IPS-20b (cell line): ENCODE measurements at regions not wholly inside any gene's neighbourhood (a gene's known extent, or its start where the extent isn't known, plus 50 kb on each side); places are given as distances from the start of the nearest gene placed in this dataset.

ENCODE experiments used
- H3K27ac ChIP-seq: one replicate; pipeline ENCODE4 v1.5.1; 2013; ENCODE audit warnings: low read length
- H3K27me3 ChIP-seq: 2 replicates; pipeline ENCODE4 v1.6.1; 2013; ENCODE audit warnings: mild to moderate bottlenecking, low read length, inconsistent platforms; ENCODE audit not compliant: insufficient read depth
- H3K36me3 ChIP-seq: 2 replicates; pipeline ENCODE4 v1.6.1; 2013; ENCODE audit warnings: low read depth, mild to moderate bottlenecking, inconsistent platforms, low read length, moderate library complexity; ENCODE audit not compliant: insufficient read depth
- H3K4me1 ChIP-seq: 2 replicates; pipeline ENCODE4 v1.6.1; 2013; ENCODE audit warnings: mild to moderate bottlenecking, control low read depth, inconsistent platforms, low read length, moderate library complexity; ENCODE audit not compliant: insufficient read depth
- H3K4me3 ChIP-seq: 2 replicates; pipeline ENCODE4 v1.5.1; 2013; ENCODE audit warnings: mild to moderate bottlenecking, low read length, inconsistent platforms
- H3K9ac ChIP-seq: 2 replicates; pipeline ENCODE4 v1.6.1; 2013; ENCODE audit warnings: low read depth, mild to moderate bottlenecking, inconsistent platforms, low read length, moderate library complexity
- H3K9me3 ChIP-seq: 2 replicates; pipeline ENCODE4 v1.6.1; 2013; ENCODE audit warnings: mild to moderate bottlenecking, low read depth, low read length, inconsistent platforms; ENCODE audit not compliant: insufficient read depth

GRCh38 chr13:44118881-44119280, 239.2 kb downstream of the LACC1 start:
- Histone ChIP-seq H3K4me3 (no peak overlapping the region), H3K9ac (no peak overlapping the region), H3K4me1 (no peaks in the 10 kb centered on the region; the same call in 1 of the 2 replicates), H3K36me3 (no peaks in the 10 kb centered on the region), H3K27ac (no peak overlapping the region), H3K27me3 (no peaks in the 10 kb centered on the region), H3K9me3 (peaks cover 11% of the 10 kb centered on the region; the same call in 1 of the 2 replicates)

- Histone ChIP-seq H3K4me3 (no peak overlapping the region), H3K9me3 (peaks cover 18% of the 10 kb centered on the region; the same call in 1 of the 2 replicates), H3K4me1 (no peaks in the 10 kb centered on the region; the same call in 1 of the 2 replicates), H3K36me3 (no peaks in the 10 kb centered on the region), H3K9ac (no peak overlapping the region), H3K27ac (no peak overlapping the region), H3K27me3 (no peaks in the 10 kb centered on the region)
These were observed 240.3 kb downstream of the LACC1 start for GRCh38 chr13:44120043-44120442.

GRCh38 chr13:44120849-44121755, 241.4 kb downstream of the LACC1 start:
- H3K4me3 ChIP-seq: no peak overlapping the region

GRCh38 chr13:44124352-44124751, 244.6 kb downstream of the LACC1 start:
- no peak overlapping the region for H3K9ac ChIP-seq
- H3K27me3 ChIP-seq: no peaks in the 10 kb centered on the region
- H3K27ac ChIP-seq: no peak overlapping the region
- no peak overlapping the region for H3K4me3 ChIP-seq
- peaks cover 18% of the 10 kb centered on the region; the same call in 1 of the 2 replicates for H3K9me3 ChIP-seq
- no peaks in the 10 kb centered on the region for H3K4me1 ChIP-seq
- H3K36me3 ChIP-seq: no peaks in the 10 kb centered on the region

More at GRCh38 chr13:44120849-44121755, 241.4 kb downstream of the LACC1 start:
- Histone ChIP-seq H3K9ac (no peak overlapping the region), H3K4me1 (no peaks in the 10 kb centered on the region; the same call in 1 of the 2 replicates), H3K9me3 (peaks cover 18% of the 10 kb centered on the region; the same call in 1 of the 2 replicates), H3K27ac (no peak overlapping the region), H3K27me3 (no peaks in the 10 kb centered on the region), H3K36me3 (no peaks in the 10 kb centered on the region)

- Histone ChIP-seq H3K4me3 (no peak overlapping the region), H3K36me3 (no peaks in the 10 kb centered on the region), H3K4me1 (no peaks in the 10 kb centered on the region), H3K27me3 (no peaks in the 10 kb centered on the region), H3K9ac (no peak overlapping the region), H3K27ac (no peak overlapping the region), H3K9me3 (peaks cover 18% of the 10 kb centered on the region; the same call in 1 of the 2 replicates)
These were observed 246.3 kb downstream of the LACC1 start for GRCh38 chr13:44125943-44126469.

GRCh38 chr13:44128552-44129001, 245.0 kb upstream of the SERP2 start:
- H3K27me3 ChIP-seq: no peaks in the 10 kb centered on the region

GRCh38 chr13:44129418-44129817, 244.2 kb upstream of the SERP2 start:
- H3K27me3 ChIP-seq: no peaks in the 10 kb centered on the region
- no peak overlapping the region for H3K9ac ChIP-seq
- H3K36me3 ChIP-seq: no peaks in the 10 kb centered on the region
- no peak overlapping the region for H3K4me3 ChIP-seq
- no peak overlapping the region for H3K27ac ChIP-seq
- H3K9me3 ChIP-seq: peaks cover under 1% of the 10 kb centered on the region; the same call in 1 of the 2 replicates
- H3K4me1 ChIP-seq: no peaks in the 10 kb centered on the region

More at GRCh38 chr13:44128552-44129001, 245.0 kb upstream of the SERP2 start:
- no peak overlapping the region for H3K4me3 ChIP-seq
- H3K27ac ChIP-seq: no peak overlapping the region
- H3K36me3 ChIP-seq: no peaks in the 10 kb centered on the region
- H3K9me3 ChIP-seq: peaks cover 9% of the 10 kb centered on the region; the same call in 1 of the 2 replicates
- H3K9ac ChIP-seq: no peak overlapping the region
- H3K4me1 ChIP-seq: no peaks in the 10 kb centered on the region

GRCh38 chr13:44131069-44131614, 242.5 kb upstream of the SERP2 start:
- Histone ChIP-seq H3K27me3 (no peaks in the 10 kb centered on the region), H3K27ac (no peak overlapping the region), H3K9me3 (no peaks in the 10 kb centered on the region), H3K4me3 (no peak overlapping the region), H3K4me1 (no peaks in the 10 kb centered on the region), H3K36me3 (no peaks in the 10 kb centered on the region), H3K9ac (no peak overlapping the region)

GRCh38 chr13:44132710-44133109, 240.9 kb upstream of the SERP2 start:
- no peaks in the 10 kb centered on the region for H3K36me3 ChIP-seq
- no peaks in the 10 kb centered on the region for H3K27me3 ChIP-seq
- no peak overlapping the region for H3K4me3 ChIP-seq
- H3K9ac ChIP-seq: no peak overlapping the region
- H3K9me3 ChIP-seq: no peaks in the 10 kb centered on the region
- no peak overlapping the region for H3K27ac ChIP-seq
- no peaks in the 10 kb centered on the region for H3K4me1 ChIP-seq

GRCh38 chr13:44133626-44134025, 240.0 kb upstream of the SERP2 start:
- Histone ChIP-seq H3K27ac (no peak overlapping the region), H3K27me3 (no peaks in the 10 kb centered on the region), H3K9ac (no peak overlapping the region), H3K9me3 (no peaks in the 10 kb centered on the region), H3K4me1 (no peaks in the 10 kb centered on the region), H3K4me3 (no peak overlapping the region), H3K36me3 (no peaks in the 10 kb centered on the region)

- Histone ChIP-seq H3K36me3 (no peaks in the 10 kb centered on the region), H3K4me3 (no peak overlapping the region), H3K9me3 (no peaks in the 10 kb centered on the region), H3K27me3 (no peaks in the 10 kb centered on the region), H3K4me1 (peaks cover under 1% of the 10 kb centered on the region; the same call in 1 of the 2 replicates), H3K27ac (no peak overlapping the region), H3K9ac (no peak overlapping the region)
These were observed 238.1 kb upstream of the SERP2 start for GRCh38 chr13:44135566-44135965.
